ENCODE measurements at regions not wholly inside any gene's neighbourhood (a gene's known extent, or its start where the extent isn't known, plus 50 kb on each side); places are given as distances from the start of the nearest gene placed in this dataset.

GRCh38 chr3:25080461-25080860 lies 347.6 kb upstream of the RARB start:
- TF ChIP-seq, protein P1, sequence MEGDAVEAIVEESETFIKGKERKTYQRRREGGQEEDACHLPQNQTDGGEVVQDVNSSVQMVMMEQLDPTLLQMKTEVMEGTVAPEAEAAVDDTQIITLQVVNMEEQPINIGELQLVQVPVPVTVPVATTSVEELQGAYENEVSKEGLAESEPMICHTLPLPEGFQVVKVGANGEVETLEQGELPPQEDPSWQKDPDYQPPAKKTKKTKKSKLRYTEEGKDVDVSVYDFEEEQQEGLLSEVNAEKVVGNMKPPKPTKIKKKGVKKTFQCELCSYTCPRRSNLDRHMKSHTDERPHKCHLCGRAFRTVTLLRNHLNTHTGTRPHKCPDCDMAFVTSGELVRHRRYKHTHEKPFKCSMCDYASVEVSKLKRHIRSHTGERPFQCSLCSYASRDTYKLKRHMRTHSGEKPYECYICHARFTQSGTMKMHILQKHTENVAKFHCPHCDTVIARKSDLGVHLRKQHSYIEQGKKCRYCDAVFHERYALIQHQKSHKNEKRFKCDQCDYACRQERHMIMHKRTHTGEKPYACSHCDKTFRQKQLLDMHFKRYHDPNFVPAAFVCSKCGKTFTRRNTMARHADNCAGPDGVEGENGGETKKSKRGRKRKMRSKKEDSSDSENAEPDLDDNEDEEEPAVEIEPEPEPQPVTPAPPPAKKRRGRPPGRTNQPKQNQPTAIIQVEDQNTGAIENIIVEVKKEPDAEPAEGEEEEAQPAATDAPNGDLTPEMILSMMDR (IDR thresholded peaks at IDR 0.05) = no peak
- TF ChIP-seq POLR2A (IDR thresholded peaks at IDR 0.05) = no peak
